ACHN (cell line): ENCODE measurements at regions not wholly inside any gene's neighbourhood (a gene's known extent, or its start where the extent isn't known, plus 50 kb on each side); places are given as distances from the start of the nearest gene placed in this dataset.

ENCODE experiments used
- DNase-seq: peaks from one replicate; pipeline ENCODE4 v3.0.0-alpha.2; 2015
- in situ Hi-C: cut with HindIII; loops from 2 replicates; pipeline ENCODE4 v1.10.0; 2017; ENCODE audit warnings: low sequenced_read_pairs, low pct_ligation_motif_present, low pct_unique_long_range_greater_than_20kb

GRCh38 chr17:73823684-73824083 lies 179.4 kb upstream of the SDK2 start:
- DNase-seq = no peak
- in situ Hi-C loops = no loop called here

GRCh38 chr17:73824321-73824720 lies 180.1 kb upstream of the SDK2 start:
- no peak for DNase-seq
- in situ Hi-C loops = no loop called here

GRCh38 chr17:73826181-73826871 lies 182.1 kb upstream of the SDK2 start:
- DNase-seq = no peak
- in situ Hi-C loops = no loop called here

GRCh38 chr17:73826872-73827228 lies 182.6 kb upstream of the SDK2 start:
- no peak for DNase-seq
- in situ Hi-C loops = no loop called here

GRCh38 chr17:73827627-73828291 lies 183.5 kb upstream of the SDK2 start:
- in situ Hi-C loops = no loop called here
- DNase-seq = no peak

GRCh38 chr17:73829676-73830280 lies 185.5 kb upstream of the SDK2 start:
- in situ Hi-C loops = no loop called here
- DNase-seq = no peak

GRCh38 chr17:73831699-73832098 lies 187.5 kb upstream of the SDK2 start:
- in situ Hi-C loops = no loop called here
- DNase-seq = no peak

- in situ Hi-C loops = no loop called here
- peak; percentile 16 for DNase-seq
Measured at GRCh38 chr17:73833775-73834488, 189.7 kb upstream of the SDK2 start.

GRCh38 chr17:73834684-73835343 lies 190.6 kb upstream of the SDK2 start:
- DNase-seq = no peak

GRCh38 chr17:73835605-73836004 lies 191.4 kb upstream of the SDK2 start:
- no peak for DNase-seq
- in situ Hi-C loops = no loop called here

More at GRCh38 chr17:73834684-73835343, 190.6 kb upstream of the SDK2 start:
- in situ Hi-C loops = no loop called here

- in situ Hi-C loops = no loop called here
- DNase-seq = no peak
Measured at GRCh38 chr17:73838815-73839214, 194.6 kb upstream of the SDK2 start.

GRCh38 chr17:73840829-73841228 lies 196.6 kb upstream of the SDK2 start:
- in situ Hi-C loops = no loop called here

GRCh38 chr17:73841431-73842060 lies 197.3 kb upstream of the SDK2 start:
- peak; percentile 25 for DNase-seq
- in situ Hi-C loops = no loop called here

More at GRCh38 chr17:73840829-73841228, 196.6 kb upstream of the SDK2 start:
- DNase-seq = no peak

GRCh38 chr17:73847952-73848351 lies 203.7 kb upstream of the SDK2 start:
- in situ Hi-C loops = no loop called here
- no peak for DNase-seq

GRCh38 chr17:73850426-73850825 lies 206.2 kb upstream of the SDK2 start:
- no peak for DNase-seq
- in situ Hi-C loops = no loop called here

GRCh38 chr17:73851091-73851490 lies 206.8 kb upstream of the SDK2 start:
- DNase-seq = no peak
- in situ Hi-C loops = no loop called here

- in situ Hi-C loops = no loop called here
- no peak for DNase-seq
Measured at GRCh38 chr17:73851921-73852320, 207.7 kb upstream of the SDK2 start.

- in situ Hi-C loops = no loop called here
- DNase-seq = no peak
Measured at GRCh38 chr17:73855720-73856333, 211.6 kb upstream of the SDK2 start.
